ENCODE measurements at regions not wholly inside any gene's neighbourhood (a gene's known extent, or its start where the extent isn't known, plus 50 kb on each side); places are given as distances from the start of the nearest gene placed in this dataset.

GRCh38 chr4:108398836-108399235, 221.5 kb upstream of the RPL34 start:
- Histone ChIP-seq H3K36me3 (replicated peaks; ENCODE audit: insufficient read depth, low read length) (no peaks in the 10 kb centered on the region), H3K4me2 (ENCODE audit: low read depth, low read length) (no peak overlapping the region), H3K9me2 (replicated peaks; ENCODE audit: insufficient read depth, low read length) (no peaks in the 10 kb centered on the region), H3K4me1 (ENCODE audit: low read length) (no peaks in the 10 kb centered on the region), H4K20me1 (ENCODE audit: insufficient read depth, low read length) (no peaks in the 10 kb centered on the region), H3K9ac (ENCODE audit: low read length) (no peak overlapping the region), H3K27ac (ENCODE audit: low read length) (no peak overlapping the region), H3K4me3 (ENCODE audit: low read length) (no peak overlapping the region), H3F3A (ENCODE audit: insufficient read depth, low read length) (no peaks in the 10 kb centered on the region), H2AFZ (ENCODE audit: low read length) (no peak overlapping the region), H3K27me3 (replicated peaks; ENCODE audit: insufficient read depth, low read length) (no peaks in the 10 kb centered on the region), H3K79me2 (ENCODE audit: low read length) (no peaks in the 10 kb centered on the region), H3K9me3 (replicated peaks; ENCODE audit: insufficient read depth, low read length) (no peaks in the 10 kb centered on the region)
- TF ChIP-seq EZH2phosphoT487 (IDR thresholded peaks at IDR 0.05; ENCODE audit: low read length) (no peak), EZH2 (optimal IDR thresholded peaks at IDR 0.05; ENCODE audit: low read depth, low read length) (no peak)
- TF ChIP-seq, protein P1, sequence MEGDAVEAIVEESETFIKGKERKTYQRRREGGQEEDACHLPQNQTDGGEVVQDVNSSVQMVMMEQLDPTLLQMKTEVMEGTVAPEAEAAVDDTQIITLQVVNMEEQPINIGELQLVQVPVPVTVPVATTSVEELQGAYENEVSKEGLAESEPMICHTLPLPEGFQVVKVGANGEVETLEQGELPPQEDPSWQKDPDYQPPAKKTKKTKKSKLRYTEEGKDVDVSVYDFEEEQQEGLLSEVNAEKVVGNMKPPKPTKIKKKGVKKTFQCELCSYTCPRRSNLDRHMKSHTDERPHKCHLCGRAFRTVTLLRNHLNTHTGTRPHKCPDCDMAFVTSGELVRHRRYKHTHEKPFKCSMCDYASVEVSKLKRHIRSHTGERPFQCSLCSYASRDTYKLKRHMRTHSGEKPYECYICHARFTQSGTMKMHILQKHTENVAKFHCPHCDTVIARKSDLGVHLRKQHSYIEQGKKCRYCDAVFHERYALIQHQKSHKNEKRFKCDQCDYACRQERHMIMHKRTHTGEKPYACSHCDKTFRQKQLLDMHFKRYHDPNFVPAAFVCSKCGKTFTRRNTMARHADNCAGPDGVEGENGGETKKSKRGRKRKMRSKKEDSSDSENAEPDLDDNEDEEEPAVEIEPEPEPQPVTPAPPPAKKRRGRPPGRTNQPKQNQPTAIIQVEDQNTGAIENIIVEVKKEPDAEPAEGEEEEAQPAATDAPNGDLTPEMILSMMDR (IDR thresholded peaks at IDR 0.05; ENCODE audit: low read length): no peak
- no peak for DNase-seq

DNA sequence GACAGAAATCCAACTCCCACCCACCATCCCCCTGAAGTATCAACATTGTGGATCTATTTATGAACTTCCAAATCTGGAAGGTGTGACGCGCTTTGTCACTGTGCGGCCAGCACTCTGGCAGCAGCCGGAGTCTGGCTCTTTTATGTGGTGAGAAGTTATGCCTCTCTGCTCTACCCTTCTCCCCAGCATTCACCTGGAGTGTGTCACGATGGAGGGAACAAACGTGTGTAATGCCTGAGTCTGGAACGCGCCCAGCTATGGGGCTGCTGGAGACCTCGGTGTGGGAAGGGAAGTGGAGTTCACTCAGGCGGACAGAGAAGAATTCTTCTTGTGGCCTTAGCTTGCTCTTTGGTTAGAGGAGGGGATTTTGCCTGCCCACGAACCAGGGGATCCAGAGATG, 222.1 kb upstream of the RPL34 start:
- Histone ChIP-seq H4K20me1 (ENCODE audit: insufficient read depth, low read length) (no peaks in the 10 kb centered on the region), H3K36me3 (replicated peaks; ENCODE audit: insufficient read depth, low read length) (no peaks in the 10 kb centered on the region), H2AFZ (ENCODE audit: low read length) (no peak overlapping the region), H3K9me3 (replicated peaks; ENCODE audit: insufficient read depth, low read length) (no peaks in the 10 kb centered on the region), H3K9me2 (replicated peaks; ENCODE audit: insufficient read depth, low read length) (no peaks in the 10 kb centered on the region), H3K4me3 (ENCODE audit: low read length) (no peak overlapping the region), H3K79me2 (ENCODE audit: low read length) (no peaks in the 10 kb centered on the region), H3K27ac (ENCODE audit: low read length) (no peak overlapping the region), H3K4me1 (ENCODE audit: low read length) (no peaks in the 10 kb centered on the region), H3F3A (ENCODE audit: insufficient read depth, low read length) (no peaks in the 10 kb centered on the region), H3K4me2 (ENCODE audit: low read depth, low read length) (no peak overlapping the region), H3K27me3 (replicated peaks; ENCODE audit: insufficient read depth, low read length) (no peaks in the 10 kb centered on the region), H3K9ac (ENCODE audit: low read length) (no peak overlapping the region)
- no peak for DNase-seq
- TF ChIP-seq EZH2 (optimal IDR thresholded peaks at IDR 0.05; ENCODE audit: low read depth, low read length) (no peak), EZH2phosphoT487 (IDR thresholded peaks at IDR 0.05; ENCODE audit: low read length) (no peak)
- TF ChIP-seq, protein P1 (IDR thresholded peaks at IDR 0.05; ENCODE audit: low read length): no peak

- no peak for DNase-seq
- H3K4me3 ChIP-seq (ENCODE audit: low read length): no peak overlapping the region
- no peaks in the 10 kb centered on the region for H3K79me2 ChIP-seq (ENCODE audit: low read length)
- no peaks in the 10 kb centered on the region for H4K20me1 ChIP-seq (ENCODE audit: insufficient read depth, low read length)
- H2AFZ ChIP-seq (ENCODE audit: low read length): no peak overlapping the region
- TF ChIP-seq, protein P1 (IDR thresholded peaks at IDR 0.05; ENCODE audit: low read length): no peak
- no peak for TF ChIP-seq EZH2 (optimal IDR thresholded peaks at IDR 0.05; ENCODE audit: low read depth, low read length)
- TF ChIP-seq EZH2phosphoT487 (IDR thresholded peaks at IDR 0.05; ENCODE audit: low read length): no peak
- no peaks in the 10 kb centered on the region for H3K9me2 ChIP-seq (replicated peaks; ENCODE audit: insufficient read depth, low read length)
- H3K4me2 ChIP-seq (ENCODE audit: low read depth, low read length): no peak overlapping the region
- H3K27me3 ChIP-seq (replicated peaks; ENCODE audit: insufficient read depth, low read length): no peaks in the 10 kb centered on the region
- no peaks in the 10 kb centered on the region for H3K36me3 ChIP-seq (replicated peaks; ENCODE audit: insufficient read depth, low read length)
- H3K4me1 ChIP-seq (ENCODE audit: low read length): no peaks in the 10 kb centered on the region
- H3K27ac ChIP-seq (ENCODE audit: low read length): no peak overlapping the region
- no peak overlapping the region for H3K9ac ChIP-seq (ENCODE audit: low read length)
- no peaks in the 10 kb centered on the region for H3K9me3 ChIP-seq (replicated peaks; ENCODE audit: insufficient read depth, low read length)
- no peaks in the 10 kb centered on the region for H3F3A ChIP-seq (ENCODE audit: insufficient read depth, low read length)
Measured at GRCh38 chr4:108397850-108398249, 222.5 kb upstream of the RPL34 start.

All from MM.1S (cell line).